HG03565 (cell line): ENCODE measurements at regions not wholly inside any gene's neighbourhood (a gene's known extent, or its start where the extent isn't known, plus 50 kb on each side); places are given as distances from the start of the nearest gene placed in this dataset.

Experiments used
- ATAC-seq: cut with Tn5 transposase; IDR thresholded peaks from one replicate; pipeline ENCODE4 v1.9.1; 2021; ENCODE audit warnings: mild to moderate bottlenecking, moderate library complexity; ENCODE audit not compliant: unreplicated experiment

DNA sequence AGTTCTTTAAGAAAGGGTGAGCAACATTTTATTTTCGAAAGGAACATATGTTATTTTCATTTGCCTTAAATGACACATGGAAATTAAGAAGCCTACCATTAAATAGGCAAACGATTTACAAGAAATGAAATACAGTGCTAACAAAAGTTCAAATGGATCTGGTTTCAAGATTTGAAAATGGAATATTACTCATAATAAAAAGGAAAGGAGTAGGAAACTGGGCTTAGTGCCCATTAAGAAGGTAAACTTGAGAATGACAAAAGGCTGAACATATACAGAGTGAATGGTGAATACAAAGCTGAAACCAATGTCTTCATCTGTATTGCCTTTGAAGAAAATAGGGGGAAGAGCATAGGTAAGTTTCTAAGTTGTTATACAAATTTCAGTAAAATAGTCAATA is 974.2 kb upstream of the C9orf72 start:
- no peak for ATAC-seq

DNA sequence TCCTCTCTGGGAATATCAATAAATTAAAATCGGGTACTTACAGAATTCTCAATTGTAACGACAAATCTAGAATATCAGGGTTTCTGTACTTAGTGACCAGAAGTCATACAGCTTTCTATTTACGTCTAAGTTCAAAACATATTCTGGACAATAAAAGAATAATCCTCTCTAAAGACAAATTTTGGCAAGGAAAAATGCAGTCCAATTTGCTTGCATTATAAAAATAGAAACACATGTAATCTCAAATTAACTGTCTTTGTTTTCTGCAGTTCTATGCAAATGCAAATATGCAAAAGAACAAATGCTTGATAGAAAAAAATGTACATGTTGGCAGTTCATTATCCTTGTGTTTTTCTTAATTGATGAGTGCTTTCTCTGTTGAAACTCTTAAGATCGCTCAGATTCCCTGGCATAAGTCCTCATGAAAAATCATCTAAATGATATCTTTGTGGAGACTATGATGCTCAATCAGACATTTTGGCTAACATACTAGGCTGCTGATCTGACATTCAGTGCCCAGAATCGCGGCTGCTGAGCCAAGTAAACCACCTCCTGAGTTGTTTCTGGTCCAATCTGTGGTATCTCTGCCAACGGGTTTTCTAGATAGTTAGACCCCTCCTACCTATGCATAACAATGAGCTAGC is 990.1 kb upstream of the C9orf72 start:
- no peak for ATAC-seq

DNA sequence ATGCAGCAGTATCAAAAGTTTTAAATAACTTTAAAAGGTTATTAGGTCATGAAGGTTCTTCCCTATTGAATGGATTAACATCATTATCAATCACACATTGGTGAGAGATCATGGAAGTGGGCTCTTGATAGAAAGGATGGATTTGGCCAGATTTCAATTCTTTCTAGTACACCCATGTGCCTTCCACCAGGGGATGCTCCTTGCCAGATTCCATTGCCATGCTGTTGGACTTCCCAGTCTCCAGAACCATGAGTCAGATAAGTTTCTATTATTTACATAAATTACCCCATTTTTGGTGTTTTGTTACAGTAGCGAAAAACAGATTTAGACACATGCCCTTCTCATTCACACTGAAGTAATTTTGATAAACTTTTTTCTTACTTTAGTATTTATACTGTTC is 1010.6 kb upstream of the C9orf72 start:
- ATAC-seq, result no peak

DNA sequence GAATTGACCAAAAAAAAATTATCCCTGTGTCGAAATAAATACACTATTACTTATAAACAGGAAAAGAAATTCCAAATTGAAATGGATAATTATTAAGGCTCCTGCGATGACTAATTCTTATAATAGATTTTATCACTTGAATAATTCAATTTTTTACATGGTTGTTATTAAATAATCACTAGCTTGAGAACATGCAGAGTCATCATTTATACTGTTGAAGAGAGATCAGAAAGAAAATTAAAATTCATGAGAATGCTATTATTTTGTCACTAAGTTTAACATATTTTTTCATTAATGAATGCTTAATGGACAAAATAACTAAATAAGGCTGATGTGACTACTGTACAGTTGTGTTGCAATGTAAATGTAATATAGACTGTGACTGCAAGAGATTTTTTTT is 1011.3 kb upstream of the C9orf72 start:
- ATAC-seq, result no peak

DNA sequence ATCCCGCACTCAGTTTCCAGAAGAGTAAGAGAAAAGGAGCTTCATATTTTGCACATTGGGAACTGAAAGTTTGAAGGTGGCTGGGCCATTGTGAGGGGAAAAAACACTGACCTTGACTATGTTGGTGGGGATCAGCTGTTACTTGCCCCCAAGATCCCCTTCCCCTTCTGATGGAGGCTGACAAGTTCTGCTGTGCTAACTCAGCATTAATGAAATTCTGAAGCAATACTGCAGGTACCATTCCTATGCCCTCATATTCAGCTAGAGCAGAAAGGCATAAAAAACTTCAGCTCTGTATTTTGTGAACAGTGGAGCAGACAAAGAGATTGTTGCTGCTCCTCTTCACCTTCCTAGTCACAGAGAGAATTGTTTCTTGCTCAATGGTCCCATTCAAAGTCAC is 1013.8 kb upstream of the C9orf72 start:
- ATAC-seq, result no peak

DNA sequence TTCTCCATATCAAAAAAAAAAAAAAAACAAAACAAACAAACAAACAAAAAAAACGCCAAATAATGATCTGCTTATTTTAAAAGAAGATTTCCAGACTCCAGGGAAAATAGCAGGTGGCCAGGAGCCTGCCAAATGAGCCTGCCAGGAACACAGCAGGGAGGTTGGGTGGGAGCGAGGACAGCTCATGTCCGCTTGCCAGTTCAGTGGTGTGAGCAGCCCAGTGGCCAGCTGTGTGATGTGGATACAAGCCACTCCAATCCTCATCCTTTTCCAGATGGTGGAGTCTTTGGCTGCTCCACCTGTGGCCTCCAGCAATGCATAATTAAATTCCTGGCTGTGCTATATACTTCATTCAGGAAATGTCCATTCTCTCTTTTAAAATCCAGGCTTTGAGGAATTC is 1025.1 kb upstream of the C9orf72 start:
- ATAC-seq, result no peak

DNA sequence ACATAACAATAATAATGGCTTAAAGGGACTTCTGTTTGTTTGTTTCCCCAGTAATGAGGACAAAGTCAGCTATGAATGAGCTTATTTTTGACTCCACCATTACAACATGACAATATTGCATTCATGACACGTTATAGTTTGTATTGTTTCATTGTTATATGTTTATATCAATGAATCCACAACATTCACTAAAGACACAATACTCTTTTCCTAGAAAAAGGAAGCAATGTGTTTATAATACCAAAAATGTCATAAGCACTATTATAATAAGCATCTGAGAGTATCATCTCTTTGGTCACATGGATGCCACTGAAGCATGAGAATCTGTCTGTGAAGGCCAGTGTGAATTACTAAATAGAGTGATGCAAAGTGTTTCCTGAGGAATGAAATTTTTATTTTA is 1026.9 kb upstream of the C9orf72 start:
- ATAC-seq, result no peak

DNA sequence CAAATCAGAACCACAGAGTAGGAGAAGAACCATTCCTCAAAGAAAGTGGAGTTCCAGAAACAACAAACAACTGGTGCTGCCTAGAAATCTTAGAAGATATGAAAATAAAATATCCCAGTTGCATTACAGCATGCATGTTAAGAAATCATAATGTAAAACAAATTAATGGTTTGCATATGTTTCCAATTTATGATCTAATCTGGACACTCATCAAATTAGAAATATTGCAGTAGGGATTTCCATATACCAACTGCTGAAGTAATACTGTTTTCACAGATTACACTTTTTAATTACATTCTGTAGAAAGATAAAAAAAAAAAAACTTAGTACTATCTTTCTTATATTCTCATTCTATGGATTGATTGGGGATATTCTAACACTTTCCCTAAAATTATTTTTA is 1034.6 kb upstream of the C9orf72 start:
- no peak for ATAC-seq

DNA sequence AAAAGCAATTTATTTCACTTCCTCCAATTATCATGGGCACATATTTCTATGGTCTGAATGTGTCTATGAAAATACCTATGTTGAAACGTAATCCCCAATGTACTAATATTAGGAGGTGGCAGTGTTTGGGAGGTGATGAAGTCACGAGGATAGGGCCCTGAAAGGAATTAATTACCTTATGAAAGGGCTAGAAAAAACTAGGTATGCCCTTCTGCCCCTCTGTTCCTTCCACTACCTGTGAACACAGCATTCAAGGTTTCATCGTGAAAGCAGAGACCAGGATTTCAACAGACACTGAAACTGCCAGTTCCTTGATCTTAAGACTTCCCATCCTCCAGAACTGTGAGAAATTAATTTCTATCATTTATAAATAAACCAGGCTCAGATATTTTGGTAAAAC is 1037.1 kb upstream of the C9orf72 start:
- no peak for ATAC-seq

DNA sequence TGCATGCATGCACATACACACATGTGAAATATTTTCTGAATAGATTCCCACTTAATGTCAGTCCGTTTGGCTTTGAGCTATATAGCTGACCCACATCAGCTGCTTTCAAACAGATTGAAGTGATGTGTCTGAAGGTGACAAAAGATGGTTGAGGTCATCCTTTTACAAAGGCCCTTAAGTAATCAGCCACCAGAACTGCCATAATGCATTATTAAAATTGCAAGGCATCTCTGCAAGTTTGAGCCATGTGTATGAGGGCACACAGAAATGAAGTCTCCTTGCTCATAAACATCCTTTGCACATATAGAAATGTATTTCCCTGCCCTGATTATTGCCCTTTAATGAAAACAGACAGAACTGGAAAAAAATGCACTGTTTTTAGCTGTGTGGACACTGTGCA is 1043.0 kb upstream of the C9orf72 start:
- ATAC-seq, result no peak

DNA sequence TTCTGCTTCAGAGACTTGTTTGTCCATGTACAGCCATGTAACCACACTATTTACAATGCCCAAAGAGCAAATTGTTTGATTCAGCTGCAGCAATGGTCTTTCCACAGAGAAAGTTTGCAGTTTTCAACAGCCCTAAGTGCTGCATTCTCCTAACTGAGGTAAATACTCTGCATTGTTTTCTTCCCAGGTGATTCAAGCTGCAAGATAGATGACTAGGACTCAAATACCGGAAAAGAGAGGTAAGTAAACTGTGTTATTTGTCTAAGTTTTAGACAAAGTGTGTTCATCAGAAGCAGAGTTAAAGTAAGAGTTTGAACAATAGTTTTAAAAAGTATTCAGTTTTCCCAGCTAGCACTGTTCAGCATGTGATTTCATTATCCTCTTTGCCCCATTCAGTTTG is 1046.7 kb upstream of the C9orf72 start:
- no peak for ATAC-seq

DNA sequence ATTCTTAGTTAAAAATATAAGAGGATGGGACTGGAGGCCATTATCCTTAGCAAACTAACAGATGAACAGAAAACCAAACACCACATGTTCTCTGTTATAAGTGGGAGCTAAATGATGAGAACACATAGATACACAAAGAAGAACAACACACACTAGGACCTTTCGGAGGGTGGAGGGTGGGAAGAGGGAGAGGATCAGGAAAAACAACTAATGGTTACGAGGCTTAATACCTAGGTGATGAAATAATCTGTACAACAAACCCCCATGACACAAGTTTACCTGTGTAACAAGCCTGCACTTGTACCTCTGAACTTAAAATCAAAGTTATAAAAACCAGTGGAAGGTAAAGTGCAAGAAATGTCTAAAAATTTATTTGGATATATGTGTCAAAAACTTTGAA is 1047.4 kb upstream of the C9orf72 start:
- no peak for ATAC-seq

DNA sequence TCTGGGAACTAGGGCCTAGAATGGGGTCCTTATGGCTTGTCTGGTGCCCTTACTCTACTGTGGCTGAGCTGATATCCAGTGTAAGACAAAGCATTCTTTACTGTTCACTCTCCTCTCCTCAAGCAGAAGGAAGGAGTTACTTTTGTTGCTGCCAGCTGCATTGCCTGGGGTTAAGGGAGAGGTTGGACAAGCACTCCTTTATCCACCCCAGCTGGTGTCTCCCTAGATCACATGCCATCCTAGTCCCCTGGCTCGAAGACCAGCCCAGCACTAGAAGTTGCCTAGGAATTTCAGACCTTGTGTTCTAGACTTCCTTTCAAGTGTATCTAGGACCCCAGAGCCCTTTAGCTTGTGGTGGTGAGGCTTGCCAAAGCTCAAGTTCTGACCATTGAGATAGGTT is 1051.5 kb upstream of the C9orf72 start:
- no peak for ATAC-seq

DNA sequence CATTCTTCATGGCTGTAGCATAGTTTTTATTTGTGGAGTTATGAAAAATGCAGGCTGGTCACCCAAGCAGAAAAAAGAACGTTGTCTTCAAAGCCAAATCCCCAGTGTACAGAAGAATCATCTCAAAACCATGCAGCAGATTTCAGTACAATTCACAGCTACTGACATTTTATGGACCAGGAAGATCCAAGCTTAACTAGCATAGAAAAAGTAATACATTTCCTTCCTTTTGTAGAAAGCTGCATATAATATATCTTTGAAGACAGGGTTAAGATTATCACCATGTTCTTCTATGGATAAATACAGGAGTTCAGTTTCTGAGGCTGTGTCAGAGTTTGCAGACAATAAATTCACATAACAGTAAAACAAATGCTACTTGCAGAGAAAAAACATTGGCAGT is 1054.8 kb upstream of the C9orf72 start:
- ATAC-seq, result no peak

DNA sequence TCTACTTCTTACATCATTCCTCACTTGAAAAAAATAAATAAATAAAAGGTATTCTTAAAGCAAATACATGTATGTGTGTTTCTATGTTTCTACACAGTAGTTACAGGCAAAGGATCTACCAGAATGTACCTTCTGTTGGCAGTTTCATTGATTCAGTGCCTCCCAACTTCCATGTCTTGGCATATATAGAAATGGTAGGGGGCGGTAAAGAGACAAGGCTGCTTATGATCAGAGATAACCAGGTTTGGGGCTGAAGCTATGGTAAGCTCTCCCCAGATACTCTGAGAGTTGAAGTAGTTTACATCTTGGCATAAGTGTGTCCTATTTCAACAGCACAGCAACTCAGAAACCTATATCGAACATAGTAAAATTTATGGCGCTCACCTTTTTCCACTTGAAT is 1075.4 kb upstream of the C9orf72 start:
- ATAC-seq, result no peak

DNA sequence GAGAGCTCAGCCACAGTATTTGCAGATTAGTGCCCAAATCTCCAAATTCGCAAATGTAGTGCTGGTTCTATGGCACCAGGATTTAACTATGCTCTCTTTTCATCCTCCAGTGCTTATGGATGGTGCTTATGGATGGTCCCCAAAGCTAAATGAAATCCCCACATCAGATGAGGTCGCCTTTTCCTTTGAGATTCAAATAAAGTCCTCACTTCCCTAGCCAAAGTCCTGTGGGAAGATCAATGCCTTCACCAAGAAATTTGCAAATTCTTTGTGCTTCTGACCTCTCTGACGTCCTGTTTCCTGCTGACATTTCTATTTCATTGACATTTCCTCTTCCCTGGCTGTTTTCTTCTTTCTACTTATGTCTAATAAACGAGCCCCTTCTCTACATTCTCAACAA is 1077.0 kb upstream of the C9orf72 start:
- ATAC-seq, result no peak

DNA sequence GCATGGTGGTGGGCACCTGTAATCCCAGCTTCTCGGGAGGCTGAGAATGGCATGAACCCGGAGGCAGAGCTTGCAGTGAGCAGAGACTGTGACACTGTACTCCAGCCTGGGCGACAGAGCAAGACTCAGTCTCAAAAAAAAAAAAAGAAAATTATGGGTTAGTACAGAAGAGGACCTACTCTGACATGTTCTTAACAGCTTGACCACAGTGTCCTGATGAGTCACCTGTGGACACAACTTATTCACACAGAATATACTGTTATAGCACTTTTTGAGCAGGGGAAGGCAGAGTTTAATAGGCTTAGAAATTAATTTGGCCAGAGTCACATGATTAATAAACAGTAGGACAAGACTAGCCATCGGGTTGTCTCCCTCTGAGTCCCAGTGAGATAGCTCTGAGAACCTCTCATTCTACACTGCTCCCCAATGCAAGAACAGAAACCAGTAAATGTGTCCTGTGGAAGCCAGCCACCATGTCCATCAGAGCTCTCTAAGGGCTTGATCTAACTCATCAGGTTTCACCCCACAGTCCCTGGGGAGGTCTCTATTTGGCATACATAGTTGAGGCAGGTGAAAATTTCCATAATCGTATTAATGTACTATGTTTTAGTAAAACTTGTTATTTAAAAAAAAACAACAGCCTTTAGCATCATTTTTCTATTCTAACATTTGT is 1077.9 kb upstream of the C9orf72 start:
- ATAC-seq, result no peak

DNA sequence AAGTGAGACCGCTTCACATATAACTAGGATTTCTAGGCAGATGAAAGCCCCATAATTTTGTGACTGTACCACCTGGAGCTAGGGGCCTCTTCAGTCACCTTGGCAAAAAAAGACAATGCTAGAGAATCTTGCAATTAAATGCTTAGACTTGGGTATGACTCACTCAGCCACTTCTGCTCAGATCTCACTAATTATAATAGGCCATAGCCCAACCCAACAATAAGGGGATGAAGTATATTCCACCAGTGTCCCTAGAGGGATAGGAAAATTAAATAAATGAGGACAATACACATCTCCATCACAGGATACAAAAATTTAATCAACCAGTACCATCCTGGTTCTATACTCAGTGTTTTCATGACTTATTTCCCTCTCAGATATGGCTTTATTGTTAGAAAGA is 1079.9 kb upstream of the C9orf72 start:
- no peak for ATAC-seq

DNA sequence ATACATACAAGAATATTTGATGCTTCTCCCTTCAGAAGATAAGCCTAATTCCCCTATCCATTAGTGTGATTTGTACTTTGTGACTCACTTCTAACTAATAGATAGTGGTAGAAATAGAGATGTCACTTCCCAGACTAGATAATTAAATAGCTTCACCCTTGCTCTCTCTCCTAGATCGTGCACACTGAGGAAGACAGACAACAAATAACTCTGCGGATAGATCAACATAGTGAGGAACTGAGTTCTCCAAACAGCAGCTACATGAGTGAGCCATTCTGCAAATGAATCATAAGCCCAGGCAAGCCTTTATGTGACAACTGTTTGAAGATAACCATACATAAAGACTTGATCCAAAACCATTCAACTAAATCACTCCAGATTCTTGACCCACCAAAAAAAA is 1083.4 kb upstream of the C9orf72 start:
- no peak for ATAC-seq

DNA sequence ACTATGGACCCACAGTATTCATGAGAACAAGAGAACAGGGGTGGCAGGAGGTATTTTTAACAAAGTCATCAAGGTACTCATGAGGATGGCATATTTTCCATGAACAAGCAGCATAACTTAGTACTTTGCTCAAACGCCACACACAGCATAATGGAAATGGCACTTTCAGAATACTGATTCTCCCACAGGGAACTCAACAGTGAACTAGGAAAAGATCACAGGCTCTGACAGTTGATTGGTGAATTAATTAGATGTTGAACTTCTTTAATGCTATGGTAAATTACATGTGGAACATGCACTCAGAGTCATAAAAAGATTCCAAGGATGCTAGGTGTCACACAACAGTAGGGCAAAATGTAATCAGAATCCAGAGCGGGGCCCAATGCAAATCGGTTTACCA is 1088.6 kb upstream of the C9orf72 start:
- no peak for ATAC-seq

DNA sequence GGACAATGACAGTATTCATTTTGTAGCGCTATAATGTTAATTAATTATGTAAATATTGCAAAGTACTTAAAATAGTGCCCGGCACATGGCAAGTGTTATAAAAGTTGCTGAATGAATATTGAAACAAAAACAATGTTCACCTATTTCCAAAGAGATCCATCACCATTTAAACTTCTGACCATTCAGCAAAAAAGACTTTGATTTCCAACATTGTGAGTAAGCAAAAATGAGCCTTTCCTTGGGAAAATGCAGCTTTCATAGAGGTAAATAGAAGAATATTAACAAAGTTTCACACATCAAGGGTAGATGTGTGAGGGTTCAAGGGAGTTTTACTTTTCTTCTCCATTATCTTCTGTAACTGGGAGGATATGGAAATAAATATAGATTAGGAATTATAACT is 1089.4 kb upstream of the C9orf72 start:
- no peak for ATAC-seq

DNA sequence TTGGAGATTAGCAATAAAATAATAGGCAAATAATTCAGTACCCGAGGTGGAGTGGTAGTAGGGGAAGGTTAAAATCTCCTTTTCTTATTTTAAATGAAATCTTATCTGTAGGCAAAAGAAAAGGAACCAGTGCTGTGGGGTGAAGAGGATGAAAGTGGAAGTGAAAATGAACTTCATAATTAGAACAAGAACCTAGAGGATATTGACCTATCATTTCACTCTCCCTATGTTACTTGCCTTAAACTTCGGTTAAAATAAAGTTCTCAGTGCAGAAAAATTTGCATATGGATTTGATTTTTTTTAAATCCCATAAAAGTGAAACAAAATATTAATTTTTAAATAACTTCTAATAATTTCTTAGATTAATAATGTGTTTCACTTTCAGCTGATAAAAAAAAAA is 1094.9 kb upstream of the C9orf72 start:
- ATAC-seq, result peak; percentile 82

DNA sequence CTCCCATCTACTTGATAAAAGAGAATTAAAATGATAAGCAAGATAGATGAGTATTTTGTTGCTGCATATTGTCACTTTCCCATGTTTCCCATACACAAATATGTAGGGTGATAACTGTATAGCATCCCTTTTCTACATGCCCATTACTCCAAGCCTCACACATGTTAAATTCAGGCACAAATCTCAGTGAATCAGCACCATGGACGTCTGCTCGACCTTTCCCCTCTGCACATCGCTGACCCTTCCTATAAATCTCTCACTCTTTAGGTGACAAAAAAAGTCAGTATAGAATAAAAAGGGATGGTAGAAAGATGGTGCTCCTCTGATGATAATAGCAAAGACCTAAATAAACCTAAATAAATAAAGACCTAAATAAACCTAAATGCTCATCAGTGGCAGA is 1097.7 kb upstream of the C9orf72 start:
- ATAC-seq, result no peak
